ENCODE measurements at regions not wholly inside any gene's neighbourhood (a gene's known extent, or its start where the extent isn't known, plus 50 kb on each side); places are given as distances from the start of the nearest gene placed in this dataset.
"Not testable (repeated sequence)": the region's sequence is repeated elsewhere in the genome, so short reads cannot be mapped to it uniquely, and the experiment has no call there.

GRCh38 chr2:138381373-138381772 is 120.2 kb upstream of the SPOPL start:
- Histone ChIP-seq H3K9me3 (replicated peaks in 1 of 3) (no peaks in the 10 kb centered on the region), H3K27ac (no peak overlapping the region), H3K4me3 (no peak overlapping the region), H3K4me1 (replicated peaks in 1 of 2) (no peaks in the 10 kb centered on the region), H3K27me3 (no peaks in the 10 kb centered on the region), H3K36me3 (replicated peaks in 1 of 2) (no peaks in the 10 kb centered on the region)
- TF ChIP-seq POLR2A (IDR thresholded peaks at IDR 0.05): no peak
- no peak for TF ChIP-seq CTCF (IDR thresholded peaks at IDR 0.05)
- intact Hi-C loops (cut with DNase I): no loop called here
- DNase-seq: no peak

DNA sequence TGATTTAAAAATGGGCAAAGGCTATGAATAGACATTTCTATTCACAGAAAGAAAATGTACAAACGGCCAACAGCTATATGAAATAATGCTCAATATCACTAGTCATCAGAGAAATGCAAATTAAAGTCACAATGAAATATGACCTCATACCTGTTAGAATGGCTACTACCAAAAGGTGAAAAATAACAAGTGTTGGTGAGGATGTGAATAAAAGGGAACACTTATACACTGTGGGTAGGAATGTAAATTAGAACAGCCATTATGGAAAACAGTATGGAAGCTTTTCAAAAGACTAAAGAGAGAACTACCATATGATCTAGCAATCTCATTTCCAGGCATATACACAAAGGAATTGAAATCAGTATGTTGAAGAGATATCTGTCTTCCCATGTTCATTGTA is 118.9 kb upstream of the SPOPL start:
- H3K4me1 ChIP-seq (replicated peaks in 1 of 2): no peaks in the 10 kb centered on the region
- H3K36me3 ChIP-seq (replicated peaks in 1 of 2): no peaks in the 10 kb centered on the region
- TF ChIP-seq POLR2A (IDR thresholded peaks at IDR 0.05): no peak
- TF ChIP-seq CTCF (IDR thresholded peaks at IDR 0.05): no peak
- H3K9me3 ChIP-seq (replicated peaks in 1 of 3): no peaks in the 10 kb centered on the region
- no peak for DNase-seq
- no peaks in the 10 kb centered on the region for H3K27me3 ChIP-seq
- WGBS, 4 donors: 81 to 90% (median 85%) methylated on average over 1 of the region's 1 CpG
- no peak overlapping the region for H3K4me3 ChIP-seq
- H3K27ac ChIP-seq: no peak overlapping the region
- intact Hi-C loops (cut with DNase I): no loop called here

DNA sequence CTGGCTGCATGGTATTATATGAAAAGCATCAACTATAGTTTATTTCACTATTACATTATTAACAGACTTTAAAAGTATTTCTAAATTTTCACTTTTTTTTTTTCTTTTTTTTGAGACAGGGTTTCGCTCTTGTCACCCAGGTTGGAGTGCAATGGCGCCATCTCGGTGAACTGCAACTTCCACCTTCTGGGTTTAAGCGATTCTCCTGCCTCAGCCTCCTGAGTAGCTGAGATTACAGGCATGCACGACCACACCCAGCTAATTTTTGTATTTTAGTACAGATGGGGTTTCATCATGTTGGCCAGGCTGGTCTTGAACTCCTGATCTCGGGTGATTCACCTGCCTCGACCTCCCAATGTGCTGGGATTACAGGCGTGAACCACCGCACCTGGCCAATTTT is 115.4 kb upstream of the SPOPL start:
- intact Hi-C loops (cut with DNase I); H3K4me3 ChIP-seq; H3K36me3 ChIP-seq (replicated peaks in 1 of 2); H3K4me1 ChIP-seq (replicated peaks in 1 of 2); DNase-seq; H3K9me3 ChIP-seq (replicated peaks in 1 of 3); H3K27me3 ChIP-seq; H3K27ac ChIP-seq: not testable (repeated sequence)
- 90 to 92% (median 90%) methylated on average over 9 of the region's 9 CpGs for WGBS, 4 donors

GRCh38 chr2:138389063-138389462 is 112.5 kb upstream of the SPOPL start:
- no peaks in the 10 kb centered on the region for H3K4me1 ChIP-seq (replicated peaks in 1 of 2)
- no peak overlapping the region for H3K4me3 ChIP-seq
- no peak for DNase-seq
- H3K9me3 ChIP-seq (replicated peaks in 1 of 3): no peaks in the 10 kb centered on the region
- H3K27me3 ChIP-seq: no peaks in the 10 kb centered on the region
- no peak overlapping the region for H3K27ac ChIP-seq
- intact Hi-C loops (cut with DNase I): no loop called here
- no peaks in the 10 kb centered on the region for H3K36me3 ChIP-seq (replicated peaks in 1 of 2)
- WGBS, 4 donors: 85 to 93% (median 86%) methylated on average over 4 of the region's 4 CpGs
- TF ChIP-seq CTCF (IDR thresholded peaks at IDR 0.05) (no peak), POLR2A (IDR thresholded peaks at IDR 0.05) (no peak)

GRCh38 chr2:138390316-138390945 is 111.1 kb upstream of the SPOPL start:
- no peaks in the 10 kb centered on the region for H3K36me3 ChIP-seq (replicated peaks in 1 of 2)
- no peaks in the 10 kb centered on the region for H3K9me3 ChIP-seq (replicated peaks in 1 of 3)
- no peak overlapping the region for H3K27ac ChIP-seq
- H3K27me3 ChIP-seq: no peaks in the 10 kb centered on the region
- TF ChIP-seq POLR2A (IDR thresholded peaks at IDR 0.05): no peak
- TF ChIP-seq CTCF (IDR thresholded peaks at IDR 0.05): no peak
- intact Hi-C loops (cut with DNase I): no loop called here
- no peaks in the 10 kb centered on the region for H3K4me1 ChIP-seq (replicated peaks in 1 of 2)
- DNase-seq: no peak
- no peak overlapping the region for H3K4me3 ChIP-seq
- WGBS, 4 donors: 90 to 95% (median 93%) methylated on average over 7 of the region's 7 CpGs

Data from adrenal gland (tissue), 9 donors.